ENCODE measurements at regions not wholly inside any gene's neighbourhood (a gene's known extent, or its start where the extent isn't known, plus 50 kb on each side); places are given as distances from the start of the nearest gene placed in this dataset.

- TF ChIP-seq CTCF (IDR thresholded peaks at IDR 0.05; ENCODE audit: extremely low read depth, low read depth, low read length): no peak
- H3K36me3 ChIP-seq (ENCODE audit: insufficient read depth, low read length): no peaks in the 10 kb centered on the region
- H3K9me3 ChIP-seq (ENCODE audit: low read depth, low read length): no peaks in the 10 kb centered on the region
- no peak overlapping the region for H3K4me3 ChIP-seq (ENCODE audit: insufficient read depth, low read length)
- no peak for DNase-seq (ENCODE audit: insufficient read length, low spot score, missing footprints)
- peaks cover 9% of the 10 kb centered on the region for H3K4me1 ChIP-seq (ENCODE audit: insufficient read depth, low read length)
- H3K27ac ChIP-seq (ENCODE audit: low read depth, low read length): no peak overlapping the region
- H2AFZ ChIP-seq (ENCODE audit: low read length): no peak overlapping the region
- no peak overlapping the region for H3K4me2 ChIP-seq (ENCODE audit: insufficient read depth, low read length)
- no peaks in the 10 kb centered on the region for H3K27me3 ChIP-seq (ENCODE audit: insufficient read depth, low read length)
- no peaks in the 10 kb centered on the region for H4K20me1 ChIP-seq (ENCODE audit: insufficient read depth, low read length)
- no peaks in the 10 kb centered on the region for H3K79me2 ChIP-seq (ENCODE audit: insufficient read depth, low read length)
These were observed 208.1 kb upstream of the CDYL start for GRCh38 chr6:4568138-4568537.

GRCh38 chr6:4567141-4567540, 209.1 kb upstream of the CDYL start:
- Histone ChIP-seq H2AFZ (ENCODE audit: low read length) (no peak overlapping the region), H3K79me2 (ENCODE audit: insufficient read depth, low read length) (no peaks in the 10 kb centered on the region), H3K4me2 (ENCODE audit: insufficient read depth, low read length) (no peak overlapping the region), H3K27me3 (ENCODE audit: insufficient read depth, low read length) (no peaks in the 10 kb centered on the region), H3K9me3 (ENCODE audit: low read depth, low read length) (no peaks in the 10 kb centered on the region), H3K27ac (ENCODE audit: low read depth, low read length) (no peak overlapping the region), H3K4me3 (ENCODE audit: insufficient read depth, low read length) (no peak overlapping the region), H3K4me1 (ENCODE audit: insufficient read depth, low read length) (peaks cover 9% of the 10 kb centered on the region), H3K36me3 (ENCODE audit: insufficient read depth, low read length) (no peaks in the 10 kb centered on the region), H4K20me1 (ENCODE audit: insufficient read depth, low read length) (no peaks in the 10 kb centered on the region)
- no peak for TF ChIP-seq CTCF (IDR thresholded peaks at IDR 0.05; ENCODE audit: extremely low read depth, low read depth, low read length)
- no peak for DNase-seq (ENCODE audit: insufficient read length, low spot score, missing footprints)

- no peak for DNase-seq (ENCODE audit: insufficient read length, low spot score, missing footprints)
- Histone ChIP-seq H2AFZ (ENCODE audit: low read length) (no peak overlapping the region), H3K4me3 (ENCODE audit: insufficient read depth, low read length) (no peak overlapping the region), H3K4me1 (ENCODE audit: insufficient read depth, low read length) (peaks cover 9% of the 10 kb centered on the region), H3K79me2 (ENCODE audit: insufficient read depth, low read length) (no peaks in the 10 kb centered on the region), H3K36me3 (ENCODE audit: insufficient read depth, low read length) (no peaks in the 10 kb centered on the region), H3K27me3 (ENCODE audit: insufficient read depth, low read length) (no peaks in the 10 kb centered on the region), H3K4me2 (ENCODE audit: insufficient read depth, low read length) (no peak overlapping the region), H3K9me3 (ENCODE audit: low read depth, low read length) (no peaks in the 10 kb centered on the region), H4K20me1 (ENCODE audit: insufficient read depth, low read length) (no peaks in the 10 kb centered on the region), H3K27ac (ENCODE audit: low read depth, low read length) (no peak overlapping the region)
- no peak for TF ChIP-seq CTCF (IDR thresholded peaks at IDR 0.05; ENCODE audit: extremely low read depth, low read depth, low read length)
These were observed 210.6 kb upstream of the CDYL start for GRCh38 chr6:4565301-4566250.

GRCh38 chr6:4564801-4565271, 211.4 kb upstream of the CDYL start:
- H3K4me1 ChIP-seq (ENCODE audit: insufficient read depth, low read length): peaks cover 9% of the 10 kb centered on the region
- no peaks in the 10 kb centered on the region for H4K20me1 ChIP-seq (ENCODE audit: insufficient read depth, low read length)
- no peak overlapping the region for H3K4me3 ChIP-seq (ENCODE audit: insufficient read depth, low read length)
- no peaks in the 10 kb centered on the region for H3K36me3 ChIP-seq (ENCODE audit: insufficient read depth, low read length)
- peak overlapping the region; percentile 8 for H2AFZ ChIP-seq (ENCODE audit: low read length)
- no peaks in the 10 kb centered on the region for H3K27me3 ChIP-seq (ENCODE audit: insufficient read depth, low read length)
- DNase-seq (ENCODE audit: insufficient read length, low spot score, missing footprints): no peak
- H3K4me2 ChIP-seq (ENCODE audit: insufficient read depth, low read length): no peak overlapping the region
- H3K79me2 ChIP-seq (ENCODE audit: insufficient read depth, low read length): no peaks in the 10 kb centered on the region
- no peak overlapping the region for H3K27ac ChIP-seq (ENCODE audit: low read depth, low read length)
- no peaks in the 10 kb centered on the region for H3K9me3 ChIP-seq (ENCODE audit: low read depth, low read length)
- TF ChIP-seq CTCF (IDR thresholded peaks at IDR 0.05; ENCODE audit: extremely low read depth, low read depth, low read length): no peak
